HCT116 (cell line): ENCODE measurements at regions not wholly inside any gene's neighbourhood (a gene's known extent, or its start where the extent isn't known, plus 50 kb on each side); places are given as distances from the start of the nearest gene placed in this dataset.

Experiments
- ATAC-seq: fragments of 200-7000 bp; cut with Tn5 transposase; 2 replicates; pipeline ENCODE4 v1.9.1; 2020; ENCODE audit warnings: mild to moderate bottlenecking, moderate library complexity
- BruUV-seq: library from RNA; stranded (reverse); fragments of 400-500 nt; replicated peaks from 2 replicates; lab custom pipeline; 2021; lab: Mats Ljungman, UMichigan
- CTCF ChIA-PET: fragments of 300-600 bp; sonication (Branson Sonifier 250); formaldehyde crosslinking; loops from one replicate; lab custom pipeline; 2021; ENCODE audit warnings: antibody characterized with exemption; lab: Charles Lee
- POLR2A ChIA-PET: fragments of 300-600, 350-600 bp; sonication (Branson Sonifier 250); formaldehyde crosslinking; loops from one replicate; lab custom pipeline; 2021; ENCODE audit warnings: antibody characterized with exemption; lab: Charles Lee
- RAD21 ChIA-PET, 2 experiments: fragments of 300-600 bp; sonication (Branson Sonifier 250); formaldehyde crosslinking; loops; one replicate each; lab custom pipeline; 2023; ENCODE audit warnings: low total read pairs in 2 of 2; ENCODE audit not compliant: uncharacterized antibody in 2 of 2, unreplicated experiment in 2 of 2, low non-redundant PET in 1 of 2; lab: Charles Lee
- DNase-seq: peaks from one replicate; pipeline ENCODE4 v3.0.0-alpha.2; 2010; ENCODE audit warnings: low read depth, low spot score
- H2AFZ ChIP-seq: fragments of 200-600 bp; shearing (Covaris generic), sonication (generic); 2 replicates; pipeline ENCODE4 v1.6.1; 2017; ENCODE audit warnings: low read depth, mixed run types, mixed read lengths, antibody characterized with exemption, low read length; ENCODE audit not compliant: poor library complexity, severe bottlenecking
- H3K27ac ChIP-seq: 2 replicates; pipeline ENCODE4 v1.5.1; 2012; ENCODE audit warnings: low read depth, low read length
- H3K27me3 ChIP-seq: fragments of 200-600 bp; sonication (generic); 2 replicates; pipeline ENCODE4 v1.6.1; 2016; ENCODE audit warnings: mixed run types, low read length, mixed read lengths; ENCODE audit not compliant: insufficient read depth
- H3K36me3 ChIP-seq, 2 experiments: fragments of 200-500 bp in 1 of 2; fragments of 200-600 bp in 1 of 2; sonication (Bioruptor generic) in 1 of 2; sonication (generic) in 1 of 2; 2 replicates each; pipeline versions ENCODE4 v1.5.1 to v1.6.1; 2014 to 2016; ENCODE audit warnings: low read length in 2 of 2, inconsistent platforms in 1 of 2, mixed read lengths in 1 of 2, mixed run types in 1 of 2; ENCODE audit not compliant: insufficient read depth in 2 of 2, control insufficient read depth in 1 of 2
- H3K4me1 ChIP-seq, 2 experiments: fragments of 200-600 bp in 1 of 2; sonication (generic) in 1 of 2; 2 replicates each; pipeline versions ENCODE4 v1.5.1 to v1.6.1; 2012 to 2017; ENCODE audit warnings: low read length in 2 of 2, inconsistent platforms in 1 of 2, mild to moderate bottlenecking in 1 of 2, mixed read lengths in 1 of 2, mixed run types in 1 of 2, moderate library complexity in 1 of 2; ENCODE audit not compliant: insufficient read depth in 2 of 2, control insufficient read depth in 1 of 2
- H3K4me2 ChIP-seq: fragments of 200-600 bp; sonication (generic); 2 replicates; pipeline ENCODE4 v1.6.1; 2017; ENCODE audit warnings: mixed run types, low read length, mixed read lengths
- H3K4me3 ChIP-seq, 2 experiments: fragments of 200-600 bp in 1 of 2; sonication (generic) in 1 of 2; replicated peaks in 1 of 2; 2 replicates each; pipeline ENCODE4 v1.5.1; 2011 to 2016; ENCODE audit warnings: low read length in 2 of 2, control low read depth in 1 of 2, low read depth in 1 of 2, mild to moderate bottlenecking in 1 of 2, mixed read lengths in 1 of 2, mixed run types in 1 of 2
- H3K79me2 ChIP-seq: fragments of 200-600 bp; sonication (generic); 2 replicates; pipeline ENCODE4 v1.6.1; 2017; ENCODE audit warnings: mild to moderate bottlenecking, mixed run types, low read length, moderate library complexity, mixed read lengths; ENCODE audit not compliant: insufficient read depth
- H3K9ac ChIP-seq: fragments of 200-600 bp; sonication (generic); 2 replicates; pipeline ENCODE4 v1.6.1; 2016; ENCODE audit warnings: low read length, mixed read lengths
- H3K9me2 ChIP-seq: fragments of 200-600 bp; sonication (generic), shearing (Covaris generic); 2 replicates; pipeline ENCODE4 v1.6.1; 2017; ENCODE audit warnings: mixed run types, mild to moderate bottlenecking, moderate library complexity; ENCODE audit not compliant: insufficient read depth
- H3K9me3 ChIP-seq, 2 experiments: fragments of 200-500 bp in 1 of 2; fragments of 200-600 bp in 1 of 2; sonication (Bioruptor generic) in 1 of 2; sonication (generic) in 1 of 2; 2 replicates each; pipeline ENCODE4 v1.6.1; 2014 to 2017; ENCODE audit warnings: low read length in 2 of 2, mixed read lengths in 2 of 2, inconsistent platforms in 1 of 2, low read depth in 1 of 2, mild to moderate bottlenecking in 1 of 2, mixed run types in 1 of 2, moderate library complexity in 1 of 2; ENCODE audit not compliant: control insufficient read depth in 1 of 2, insufficient read depth in 1 of 2
- H4K20me1 ChIP-seq: fragments of 200-600 bp; sonication (generic), shearing (Covaris generic); 2 replicates; pipeline ENCODE4 v1.6.1; 2017; ENCODE audit warnings: mixed run types, mild to moderate bottlenecking, moderate library complexity; ENCODE audit not compliant: insufficient read depth
- ATF3 ChIP-seq: IDR thresholded peaks from 2 replicates; pipeline ENCODE4 v1.6.1; 2012
- CBX3 ChIP-seq: IDR thresholded peaks from 2 replicates; pipeline ENCODE4 v1.6.1; 2012; ENCODE audit warnings: low read depth
- CEBPB ChIP-seq: IDR thresholded peaks from 2 replicates; pipeline ENCODE4 v1.6.1; 2012; ENCODE audit warnings: low read depth
- EZH2phosphoT487 ChIP-seq: fragments of 200-600 bp; IDR thresholded peaks from 2 replicates; pipeline ENCODE4 v1.6.1; 2018; ENCODE audit warnings: antibody characterized with exemption, borderline replicate concordance
- FOSL1 ChIP-seq: IDR thresholded peaks from 2 replicates; pipeline ENCODE4 v1.6.1; 2012; ENCODE audit warnings: low read depth
- JUND ChIP-seq: IDR thresholded peaks from 2 replicates; pipeline ENCODE4 v1.6.1; 2012
- POLR2A ChIP-seq: IDR thresholded peaks from 2 replicates; pipeline ENCODE4 v1.7.0; 2011; ENCODE audit warnings: borderline replicate concordance; ENCODE audit not compliant: insufficient read depth, insufficient read length; ENCODE audit errors: extremely low read depth
- POLR2AphosphoS5 ChIP-seq: IDR thresholded peaks from 2 replicates; pipeline ENCODE4 v1.6.1; 2011; ENCODE audit warnings: mild to moderate bottlenecking, low read depth, low read length, moderate library complexity
- REST ChIP-seq: IDR thresholded peaks from 2 replicates; pipeline ENCODE4 v1.6.1; 2012; ENCODE audit warnings: low read depth
- SIN3A ChIP-seq: IDR thresholded peaks from 2 replicates; pipeline ENCODE4 v1.6.1; 2012; ENCODE audit warnings: low read depth
- SP1 ChIP-seq: IDR thresholded peaks from 2 replicates; pipeline ENCODE4 v1.6.1; 2012; ENCODE audit warnings: low read depth
- ZNF274 ChIP-seq: fragments of 200-500 bp; sonication (Bioruptor generic); IDR thresholded peaks from 2 replicates; pipeline ENCODE4 v1.6.1; 2014; ENCODE audit warnings: mild to moderate bottlenecking, low read depth, low read length, inconsistent platforms
- intact Hi-C: fragments of 100-400 bp; cut with micrococcal nuclease; formaldehyde crosslinking; loops from 2 replicates; pipeline ENCODE4 v1.10.0; 2022
- TF ChIP-seq, protein P1 (sequence below), 3 experiments: fragments of 200-600 bp in 1 of 3; sonication (generic) in 1 of 3; IDR thresholded peaks in 2 of 3; conservative IDR thresholded peaks in 1 of 3; 2 replicates each; pipeline ENCODE4 v1.5.1; 2012 to 2017; ENCODE audit warnings: low read depth in 2 of 3, low read length in 2 of 3, antibody characterized with exemption in 1 of 3, borderline replicate concordance in 1 of 3, control low read depth in 1 of 3, mild to moderate bottlenecking in 1 of 3, mixed read lengths in 1 of 3, mixed run types in 1 of 3, moderate library complexity in 1 of 3; ENCODE audit not compliant: insufficient read depth in 1 of 3

- no peak overlapping the region for H3K9ac ChIP-seq
- intact Hi-C loops: no loop called here
- CTCF ChIA-PET: no interaction called here
Measured at GRCh38 chr3:26460985-26461384, 161.6 kb upstream of the LRRC3B start.

More at GRCh38 chr3:26460985-26461384, 161.6 kb upstream of the LRRC3B start:
- Histone ChIP-seq H3K4me1 (no peaks in the 10 kb centered on the region), H3K9me3 (peaks cover 5 to 12% of the 10 kb centered on the region in 2 experiments; a peak in 2 of 4 replicates), H3K27me3 (no peaks in the 10 kb centered on the region)
- no peak for DNase-seq
- TF ChIP-seq SIN3A (no peak), REST (no peak), SP1 (no peak), FOSL1 (no peak), ATF3 (no peak), ZNF274 (no peak), JUND (no peak), CBX3 (no peak), EZH2phosphoT487 (no peak), CEBPB (no peak), POLR2AphosphoS5 (no peak), POLR2A (no peak)
- TF ChIP-seq, protein P1, sequence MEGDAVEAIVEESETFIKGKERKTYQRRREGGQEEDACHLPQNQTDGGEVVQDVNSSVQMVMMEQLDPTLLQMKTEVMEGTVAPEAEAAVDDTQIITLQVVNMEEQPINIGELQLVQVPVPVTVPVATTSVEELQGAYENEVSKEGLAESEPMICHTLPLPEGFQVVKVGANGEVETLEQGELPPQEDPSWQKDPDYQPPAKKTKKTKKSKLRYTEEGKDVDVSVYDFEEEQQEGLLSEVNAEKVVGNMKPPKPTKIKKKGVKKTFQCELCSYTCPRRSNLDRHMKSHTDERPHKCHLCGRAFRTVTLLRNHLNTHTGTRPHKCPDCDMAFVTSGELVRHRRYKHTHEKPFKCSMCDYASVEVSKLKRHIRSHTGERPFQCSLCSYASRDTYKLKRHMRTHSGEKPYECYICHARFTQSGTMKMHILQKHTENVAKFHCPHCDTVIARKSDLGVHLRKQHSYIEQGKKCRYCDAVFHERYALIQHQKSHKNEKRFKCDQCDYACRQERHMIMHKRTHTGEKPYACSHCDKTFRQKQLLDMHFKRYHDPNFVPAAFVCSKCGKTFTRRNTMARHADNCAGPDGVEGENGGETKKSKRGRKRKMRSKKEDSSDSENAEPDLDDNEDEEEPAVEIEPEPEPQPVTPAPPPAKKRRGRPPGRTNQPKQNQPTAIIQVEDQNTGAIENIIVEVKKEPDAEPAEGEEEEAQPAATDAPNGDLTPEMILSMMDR (IDR thresholded peaks at IDR 0.05 in 2 of 3, conservative IDR thresholded peaks at IDR 0.05 in 1 of 3; ENCODE audit: borderline replicate concordance in 1 of 3, insufficient read depth in 1 of 3, low read depth in 2 of 3, low read length in 2 of 3): no peak
- TF ChIP-seq, all 23 proteins: peak for 0
- ChIA-PET POLR2A (no interaction called here), RAD21 (no interaction called here)
- Histone ChIP-seq H3K27ac (no peak overlapping the region), H3K4me3 (no peak overlapping the region), H3K36me3 (no peaks in the 10 kb centered on the region), H2AFZ (no peak overlapping the region), H3K9me2 (no peaks in the 10 kb centered on the region), H3K4me2 (no peak overlapping the region), H4K20me1 (no peaks in the 10 kb centered on the region), H3K79me2 (no peaks in the 10 kb centered on the region)
- BruUV-seq: no TSS peak
- ATAC-seq: no peak
